ENCODE measurements at regions not wholly inside any gene's neighbourhood (a gene's known extent, or its start where the extent isn't known, plus 50 kb on each side); places are given as distances from the start of the nearest gene placed in this dataset.

GRCh38 chr20:23932256-23932655 lies 52.7 kb upstream of the CST5 start:
- H3K27me3 ChIP-seq, result peaks cover 0 to 7% (median 0%) of the 10 kb centered on the region in 9 donors
- no peak for TF ChIP-seq CTCF (IDR thresholded peaks at IDR 0.05)
- TF ChIP-seq POLR2A (IDR thresholded peaks at IDR 0.05), result no peak
- no peak for DNase-seq
- whole genome bisulfite sequencing, 4 donors, result 48 to 71% (median 54%) methylated on average over 2 of the region's 2 CpGs
- no peak overlapping the region for H3K4me3 ChIP-seq
- no peaks in the 10 kb centered on the region for H3K4me1 ChIP-seq
- no peak for ATAC-seq
- H3K27ac ChIP-seq, result no peak overlapping the region
- H3K9me3 ChIP-seq, result no peaks in the 10 kb centered on the region
- intact Hi-C loops (cut with DNase I), result loop anchor here in 1 of 10 donors (10.0 kb wide), 1 partner anchor 853 kb away; no protein-coding TSS in a partner anchor
- H3K36me3 ChIP-seq, result no peaks in the 10 kb centered on the region

Measured in heart left ventricle (tissue), 16 donors.